ENCODE measurements at regions not wholly inside any gene's neighbourhood (a gene's known extent, or its start where the extent isn't known, plus 50 kb on each side); places are given as distances from the start of the nearest gene placed in this dataset.

DNA sequence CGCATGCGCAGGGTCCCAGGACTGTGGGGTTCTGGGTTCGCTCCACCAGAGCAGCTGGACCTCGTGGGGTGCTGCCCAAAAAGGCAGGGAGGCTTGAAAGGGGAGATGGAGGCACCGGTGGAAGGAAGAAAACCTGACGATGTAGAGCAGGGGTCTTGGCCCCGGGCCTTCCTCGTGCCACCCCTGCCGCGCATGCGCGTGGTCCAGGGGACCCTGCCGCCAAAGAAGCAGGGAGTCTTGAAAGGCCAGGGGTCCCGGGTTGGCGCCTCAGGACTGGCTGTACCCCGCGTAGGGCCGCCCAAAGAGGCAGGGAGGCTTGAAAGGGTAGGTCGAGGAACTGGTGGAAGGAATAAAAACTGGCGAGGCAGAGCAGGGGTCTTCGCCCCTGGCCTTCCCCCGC lies 321.0 kb downstream of the ALG10 start:
- H3K27me3 Mint-ChIP-seq (ENCODE audit: unreplicated experiment): no peaks in the 10 kb centered on the region

DNA sequence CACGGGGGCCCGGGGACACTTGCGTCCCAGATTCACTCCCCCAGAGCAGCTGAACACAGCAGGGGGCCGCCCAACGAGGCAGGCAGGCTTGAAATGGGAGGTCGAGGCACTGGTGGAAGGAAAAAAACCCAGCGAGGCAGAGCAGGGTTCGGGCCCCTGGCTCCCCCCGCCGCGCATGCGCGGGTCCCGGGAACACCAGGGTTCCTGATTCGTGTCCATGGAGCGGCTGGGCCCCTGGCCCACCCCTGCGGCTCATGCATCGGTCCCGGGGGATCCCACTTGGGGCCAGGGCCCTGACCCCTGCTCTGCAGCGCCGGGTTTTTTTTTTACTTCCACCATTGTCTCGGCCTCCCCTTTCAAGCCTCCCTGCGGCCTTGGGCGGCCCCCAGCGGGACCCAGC lies 321.5 kb downstream of the ALG10 start:
- Mint-ChIP-seq H3K4me1 (ENCODE audit: low read depth, unreplicated experiment) (no peaks in the 10 kb centered on the region), H3K27ac (ENCODE audit: unreplicated experiment) (no peak overlapping the region), H3K4me3 (ENCODE audit: low read depth, unreplicated experiment) (no peak overlapping the region), H3K27me3 (ENCODE audit: unreplicated experiment) (no peaks in the 10 kb centered on the region), H3K36me3 (ENCODE audit: insufficient read depth, unreplicated experiment) (peaks cover 7% of the 10 kb centered on the region), H3K9me3 (ENCODE audit: low read depth, unreplicated experiment) (no peaks in the 10 kb centered on the region)
- intact Hi-C loops (cut with micrococcal nuclease; ENCODE audit: unreplicated experiment): no loop called here
- BruUV-seq (replicated peaks): no TSS peak
- DNase-seq: no peak
- TF ChIP-seq, protein P1, sequence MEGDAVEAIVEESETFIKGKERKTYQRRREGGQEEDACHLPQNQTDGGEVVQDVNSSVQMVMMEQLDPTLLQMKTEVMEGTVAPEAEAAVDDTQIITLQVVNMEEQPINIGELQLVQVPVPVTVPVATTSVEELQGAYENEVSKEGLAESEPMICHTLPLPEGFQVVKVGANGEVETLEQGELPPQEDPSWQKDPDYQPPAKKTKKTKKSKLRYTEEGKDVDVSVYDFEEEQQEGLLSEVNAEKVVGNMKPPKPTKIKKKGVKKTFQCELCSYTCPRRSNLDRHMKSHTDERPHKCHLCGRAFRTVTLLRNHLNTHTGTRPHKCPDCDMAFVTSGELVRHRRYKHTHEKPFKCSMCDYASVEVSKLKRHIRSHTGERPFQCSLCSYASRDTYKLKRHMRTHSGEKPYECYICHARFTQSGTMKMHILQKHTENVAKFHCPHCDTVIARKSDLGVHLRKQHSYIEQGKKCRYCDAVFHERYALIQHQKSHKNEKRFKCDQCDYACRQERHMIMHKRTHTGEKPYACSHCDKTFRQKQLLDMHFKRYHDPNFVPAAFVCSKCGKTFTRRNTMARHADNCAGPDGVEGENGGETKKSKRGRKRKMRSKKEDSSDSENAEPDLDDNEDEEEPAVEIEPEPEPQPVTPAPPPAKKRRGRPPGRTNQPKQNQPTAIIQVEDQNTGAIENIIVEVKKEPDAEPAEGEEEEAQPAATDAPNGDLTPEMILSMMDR (IDR thresholded peaks at IDR 0.05; ENCODE audit: unreplicated experiment): no peak
- CTCF ChIA-PET: no interaction called here

More for the DNA sequence above, 321.0 kb downstream of the ALG10 start:
- BruUV-seq (replicated peaks): no TSS peak
- Mint-ChIP-seq H3K36me3 (ENCODE audit: insufficient read depth, unreplicated experiment) (peaks cover 7% of the 10 kb centered on the region), H3K9me3 (ENCODE audit: low read depth, unreplicated experiment) (no peaks in the 10 kb centered on the region), H3K4me3 (ENCODE audit: low read depth, unreplicated experiment) (no peak overlapping the region), H3K4me1 (ENCODE audit: low read depth, unreplicated experiment) (no peaks in the 10 kb centered on the region), H3K27ac (ENCODE audit: unreplicated experiment) (no peak overlapping the region)
- DNase-seq: no peak
- CTCF ChIA-PET: no interaction called here
- intact Hi-C loops (cut with micrococcal nuclease; ENCODE audit: unreplicated experiment): no loop called here
- TF ChIP-seq, protein P1 (IDR thresholded peaks at IDR 0.05; ENCODE audit: unreplicated experiment): no peak

DNA sequence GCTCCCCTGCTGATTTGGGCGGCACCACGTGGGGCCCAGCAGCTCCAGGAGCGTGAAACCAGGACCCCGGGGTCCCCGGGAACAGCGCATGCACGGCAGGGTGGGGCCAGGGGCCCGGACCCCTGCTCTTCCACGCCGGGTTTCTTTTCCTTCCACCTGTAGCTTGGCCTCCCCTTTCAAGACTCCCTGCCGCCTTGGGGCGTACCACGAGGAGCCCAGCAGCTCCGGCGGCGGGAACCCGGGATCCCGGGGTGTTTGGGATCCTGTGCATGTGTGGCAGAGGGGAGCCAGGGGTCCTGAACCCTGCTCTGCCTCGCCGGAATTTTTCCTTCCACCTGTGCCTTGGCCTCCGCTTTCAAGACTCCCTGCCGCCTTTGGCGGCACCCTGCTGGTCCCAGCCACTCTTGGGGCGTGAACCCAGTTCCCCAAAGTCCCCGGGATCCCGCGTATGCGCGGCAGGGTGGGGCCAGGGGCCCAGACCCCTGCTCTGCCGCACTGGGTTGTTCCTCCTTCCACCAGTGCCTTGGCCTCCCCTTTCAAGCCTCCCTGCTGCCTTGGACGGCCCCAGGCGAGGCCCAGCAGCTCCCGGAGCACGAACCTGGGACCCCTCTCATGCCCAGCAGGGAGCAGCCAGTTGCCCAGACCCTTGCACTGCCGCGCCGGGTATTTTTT lies 322.7 kb downstream of the ALG10 start:
- intact Hi-C loops (cut with micrococcal nuclease; ENCODE audit: unreplicated experiment): no loop called here
- DNase-seq: no peak
- CTCF ChIA-PET: no interaction called here
- Mint-ChIP-seq H3K4me1 (ENCODE audit: low read depth, unreplicated experiment) (no peaks in the 10 kb centered on the region), H3K4me3 (ENCODE audit: low read depth, unreplicated experiment) (no peak overlapping the region), H3K27me3 (ENCODE audit: unreplicated experiment) (no peaks in the 10 kb centered on the region), H3K36me3 (ENCODE audit: insufficient read depth, unreplicated experiment) (peaks cover 7% of the 10 kb centered on the region), H3K27ac (ENCODE audit: unreplicated experiment) (no peak overlapping the region), H3K9me3 (ENCODE audit: low read depth, unreplicated experiment) (no peaks in the 10 kb centered on the region)
- TF ChIP-seq, protein P1 (IDR thresholded peaks at IDR 0.05; ENCODE audit: unreplicated experiment): no peak
- BruUV-seq (replicated peaks): no TSS peak

DNA sequence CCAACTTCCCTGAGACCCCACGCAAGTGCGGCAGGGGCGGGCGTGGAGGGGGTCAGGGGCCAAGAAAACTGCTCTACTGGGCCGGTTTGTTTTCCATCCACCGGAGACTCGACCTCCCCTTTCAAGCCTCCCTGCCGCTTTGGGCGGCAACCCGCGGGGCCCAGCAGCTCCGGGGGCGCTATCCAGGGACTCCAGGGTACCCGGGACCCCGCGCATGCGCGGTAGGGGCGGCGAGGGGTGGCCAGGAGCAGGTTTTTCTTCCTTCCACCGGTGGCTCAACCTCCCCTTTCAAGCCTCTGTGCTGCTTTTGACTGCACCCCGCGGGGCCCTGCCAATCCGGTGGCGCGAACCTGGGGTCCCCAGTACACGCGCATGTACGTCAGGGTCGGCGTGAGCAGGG lies 323.5 kb downstream of the ALG10 start:
- no peaks in the 10 kb centered on the region for H3K4me1 Mint-ChIP-seq (ENCODE audit: low read depth, unreplicated experiment)
- no TSS peak for BruUV-seq (replicated peaks)
- CTCF ChIA-PET: no interaction called here
- TF ChIP-seq, protein P1 (IDR thresholded peaks at IDR 0.05; ENCODE audit: unreplicated experiment): no peak
- H3K27me3 Mint-ChIP-seq (ENCODE audit: unreplicated experiment): no peaks in the 10 kb centered on the region
- H3K4me3 Mint-ChIP-seq (ENCODE audit: low read depth, unreplicated experiment): no peak overlapping the region
- H3K9me3 Mint-ChIP-seq (ENCODE audit: low read depth, unreplicated experiment): no peaks in the 10 kb centered on the region
- H3K27ac Mint-ChIP-seq (ENCODE audit: unreplicated experiment): no peak overlapping the region
- DNase-seq: no peak
- peaks cover 6% of the 10 kb centered on the region for H3K36me3 Mint-ChIP-seq (ENCODE audit: insufficient read depth, unreplicated experiment)
- intact Hi-C loops (cut with micrococcal nuclease; ENCODE audit: unreplicated experiment): no loop called here

Data from Calu3 (cell line).